HepG2 (cell line): ENCODE measurements at regions not wholly inside any gene's neighbourhood (a gene's known extent, or its start where the extent isn't known, plus 50 kb on each side); places are given as distances from the start of the nearest gene placed in this dataset.

ENCODE experiments used
- ELF1 ChIP-seq: sonication (generic); formaldehyde crosslinking; IDR thresholded peaks from 2 replicates; pipeline ENCODE4 v1.4.0; 2020; ENCODE audit warnings: missing genetic modification reagents
- ELF4 ChIP-seq: sonication (generic); formaldehyde crosslinking; IDR thresholded peaks from 2 replicates; pipeline ENCODE4 v1.5.0; 2020; ENCODE audit warnings: missing genetic modification reagents, mild to moderate bottlenecking, moderate library complexity, borderline replicate concordance
- EZH2 ChIP-seq: conservative IDR thresholded peaks from 2 replicates; pipeline ENCODE4 v1.6.1; 2012; ENCODE audit warnings: mild to moderate bottlenecking, low read depth, low read length, moderate library complexity
- FOXJ3 ChIP-seq: sonication (generic); formaldehyde crosslinking; IDR thresholded peaks from 2 replicates; pipeline ENCODE4 v1.4.0; 2020; ENCODE audit warnings: missing genetic modification reagents, mild to moderate bottlenecking, borderline replicate concordance
- KDM1A ChIP-seq: IDR thresholded peaks from 2 replicates; pipeline ENCODE4 v1.6.1; 2016; ENCODE audit warnings: missing compliant biosample characterization
- POLR2A ChIP-seq, 2 experiments: IDR thresholded peaks; 2 replicates each; pipeline ENCODE4 v1.6.1; 2011; ENCODE audit warnings: low read depth in 2 of 2, low read length in 2 of 2, mild to moderate bottlenecking in 1 of 2, moderate library complexity in 1 of 2; ENCODE audit not compliant: insufficient read depth in 1 of 2
- SAP130 ChIP-seq: IDR thresholded peaks from 2 replicates; pipeline ENCODE4 v1.6.1; 2016; ENCODE audit warnings: low read depth
- SIN3A ChIP-seq: IDR thresholded peaks from 2 replicates; pipeline ENCODE4 v1.6.1; 2011; ENCODE audit warnings: low read depth, mild to moderate bottlenecking, control low read depth, low read length, borderline replicate concordance
- TF ChIP-seq, protein P1 (sequence below), 2 experiments: IDR thresholded peaks; 2 replicates each; pipeline ENCODE4 v1.6.1; 2011 to 2012; ENCODE audit warnings: low read length in 2 of 2, borderline replicate concordance in 1 of 2, low read depth in 1 of 2, mild to moderate bottlenecking in 1 of 2, moderate library complexity in 1 of 2

DNA sequence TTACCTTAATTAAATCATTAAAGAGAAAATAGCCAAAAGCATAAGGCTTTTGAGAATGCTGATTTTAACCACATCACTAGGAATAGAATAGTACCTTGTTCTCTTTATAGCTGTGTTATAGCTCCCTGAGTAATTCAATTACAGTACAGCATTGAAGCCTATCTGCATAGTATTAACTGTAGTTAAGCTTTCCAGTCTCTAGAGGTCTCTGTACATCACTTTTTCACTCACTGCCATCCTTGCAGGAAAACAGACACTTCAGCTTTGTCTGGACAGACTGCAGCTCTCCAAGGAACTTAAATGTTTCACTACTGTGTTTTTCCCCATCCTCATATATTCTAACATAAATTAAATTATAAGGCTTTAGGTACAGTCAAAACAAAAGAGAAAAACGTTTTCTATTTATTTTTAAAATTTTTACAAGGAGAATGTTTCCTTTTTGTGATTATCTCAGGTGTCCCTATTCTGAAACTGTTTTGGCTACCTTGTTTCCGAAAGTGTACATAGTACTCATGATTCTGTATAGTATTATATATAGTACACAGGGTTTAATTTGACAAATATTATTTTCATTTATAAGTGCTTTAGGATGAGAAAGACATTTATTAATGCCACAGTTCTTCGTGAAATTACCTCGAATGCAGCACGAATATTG is 407.9 kb downstream of the PCDH18 start:
- TF ChIP-seq ELF4 (CRISPR knock-in tag) (no peak), POLR2A (IDR thresholded peaks at IDR 0.05; ENCODE audit: insufficient read depth in 1 of 2, low read depth in 2 of 2, low read length in 2 of 2) (no peak), FOXJ3 (no peak), ELF1 (no peak), SAP130 (no peak), KDM1A (CRISPR knock-in tag) (no peak), EZH2 (no peak), SIN3A (no peak)
- TF ChIP-seq, protein P1, sequence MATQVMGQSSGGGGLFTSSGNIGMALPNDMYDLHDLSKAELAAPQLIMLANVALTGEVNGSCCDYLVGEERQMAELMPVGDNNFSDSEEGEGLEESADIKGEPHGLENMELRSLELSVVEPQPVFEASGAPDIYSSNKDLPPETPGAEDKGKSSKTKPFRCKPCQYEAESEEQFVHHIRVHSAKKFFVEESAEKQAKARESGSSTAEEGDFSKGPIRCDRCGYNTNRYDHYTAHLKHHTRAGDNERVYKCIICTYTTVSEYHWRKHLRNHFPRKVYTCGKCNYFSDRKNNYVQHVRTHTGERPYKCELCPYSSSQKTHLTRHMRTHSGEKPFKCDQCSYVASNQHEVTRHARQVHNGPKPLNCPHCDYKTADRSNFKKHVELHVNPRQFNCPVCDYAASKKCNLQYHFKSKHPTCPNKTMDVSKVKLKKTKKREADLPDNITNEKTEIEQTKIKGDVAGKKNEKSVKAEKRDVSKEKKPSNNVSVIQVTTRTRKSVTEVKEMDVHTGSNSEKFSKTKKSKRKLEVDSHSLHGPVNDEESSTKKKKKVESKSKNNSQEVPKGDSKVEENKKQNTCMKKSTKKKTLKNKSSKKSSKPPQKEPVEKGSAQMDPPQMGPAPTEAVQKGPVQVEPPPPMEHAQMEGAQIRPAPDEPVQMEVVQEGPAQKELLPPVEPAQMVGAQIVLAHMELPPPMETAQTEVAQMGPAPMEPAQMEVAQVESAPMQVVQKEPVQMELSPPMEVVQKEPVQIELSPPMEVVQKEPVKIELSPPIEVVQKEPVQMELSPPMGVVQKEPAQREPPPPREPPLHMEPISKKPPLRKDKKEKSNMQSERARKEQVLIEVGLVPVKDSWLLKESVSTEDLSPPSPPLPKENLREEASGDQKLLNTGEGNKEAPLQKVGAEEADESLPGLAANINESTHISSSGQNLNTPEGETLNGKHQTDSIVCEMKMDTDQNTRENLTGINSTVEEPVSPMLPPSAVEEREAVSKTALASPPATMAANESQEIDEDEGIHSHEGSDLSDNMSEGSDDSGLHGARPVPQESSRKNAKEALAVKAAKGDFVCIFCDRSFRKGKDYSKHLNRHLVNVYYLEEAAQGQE (IDR thresholded peaks at IDR 0.05; ENCODE audit: borderline replicate concordance in 1 of 2, low read depth in 1 of 2, low read length in 2 of 2) = no peak
